ENCODE measurements at regions not wholly inside any gene's neighbourhood (a gene's known extent, or its start where the extent isn't known, plus 50 kb on each side); places are given as distances from the start of the nearest gene placed in this dataset.

- H3K27me3 ChIP-seq, result no peaks in the 10 kb centered on the region
- no peaks in the 10 kb centered on the region for H3K36me3 ChIP-seq
- TF ChIP-seq CTCF (IDR thresholded peaks at IDR 0.05), result no peak
- DNase-seq, result no peak
- no peak for ATAC-seq
- no peaks in the 10 kb centered on the region for H3K4me1 ChIP-seq
- intact Hi-C loops (cut with DNase I), result no loop called here
- H3K27ac ChIP-seq, result no peak overlapping the region
- H3K4me3 ChIP-seq, result no peak overlapping the region
- no peaks in the 10 kb centered on the region for H3K9me3 ChIP-seq
These were observed 1700.5 kb upstream of the TMEFF2 start for GRCh38 chr2:193895226-193895625.

- intact Hi-C loops (cut with DNase I), result no loop called here
- no peak for TF ChIP-seq CTCF (IDR thresholded peaks at IDR 0.05)
- Histone ChIP-seq H3K4me1 (no peaks in the 10 kb centered on the region), H3K36me3 (no peaks in the 10 kb centered on the region), H3K27me3 (no peaks in the 10 kb centered on the region), H3K4me3 (no peak overlapping the region), H3K27ac (no peak overlapping the region), H3K9me3 (no peaks in the 10 kb centered on the region)
- ATAC-seq (no peak), DNase-seq (no peak)
These were observed 1699.3 kb upstream of the TMEFF2 start for GRCh38 chr2:193894081-193894480.

- Histone ChIP-seq H3K36me3 (no peaks in the 10 kb centered on the region), H3K4me3 (no peak overlapping the region), H3K27me3 (no peaks in the 10 kb centered on the region), H3K9me3 (no peaks in the 10 kb centered on the region), H3K27ac (no peak overlapping the region), H3K4me1 (no peaks in the 10 kb centered on the region)
- DNase-seq, result no peak
- intact Hi-C loops (cut with DNase I), result no loop called here
- TF ChIP-seq CTCF (IDR thresholded peaks at IDR 0.05), result no peak
- no peak for ATAC-seq
These were observed 1696.3 kb upstream of the TMEFF2 start for GRCh38 chr2:193891023-193891422.

- no peak for DNase-seq
- H3K9me3 ChIP-seq, result peaks cover 0 to 5% of the 10 kb centered on the region in 2 donors
- ATAC-seq, result no peak
- H3K4me1 ChIP-seq, result no peaks in the 10 kb centered on the region
- TF ChIP-seq CTCF (IDR thresholded peaks at IDR 0.05), result no peak
- intact Hi-C loops (cut with DNase I), result no loop called here
- H3K27me3 ChIP-seq, result no peaks in the 10 kb centered on the region
- no peak overlapping the region for H3K4me3 ChIP-seq
- H3K27ac ChIP-seq, result no peak overlapping the region
- H3K36me3 ChIP-seq, result no peaks in the 10 kb centered on the region
These were observed 1690.7 kb upstream of the TMEFF2 start for GRCh38 chr2:193885419-193885818.

GRCh38 chr2:193883820-193884219, 1689.1 kb upstream of the TMEFF2 start:
- TF ChIP-seq CTCF (IDR thresholded peaks at IDR 0.05), result no peak
- H3K4me1 ChIP-seq, result no peaks in the 10 kb centered on the region
- H3K27me3 ChIP-seq, result no peaks in the 10 kb centered on the region
- H3K36me3 ChIP-seq, result no peaks in the 10 kb centered on the region
- H3K9me3 ChIP-seq, result peaks cover 0 to 11% of the 10 kb centered on the region in 2 donors
- DNase-seq (no peak), ATAC-seq (no peak)
- H3K27ac ChIP-seq, result no peak overlapping the region
- H3K4me3 ChIP-seq, result no peak overlapping the region
- intact Hi-C loops (cut with DNase I), result no loop called here

Measured in left lung (tissue), 4 donors.